Hematopoietic multipotent progenitor cell treated with erythropoietin and hydrocortisone succinate and interleukin-3 and kit ligand, for 8 days (in vitro differentiated cells): ENCODE measurements at regions not wholly inside any gene's neighbourhood (a gene's known extent, or its start where the extent isn't known, plus 50 kb on each side); places are given as distances from the start of the nearest gene placed in this dataset.
"Not testable (repeated sequence)": the region's sequence is repeated elsewhere in the genome, so short reads cannot be mapped to it uniquely, and the experiment has no call there.

ENCODE experiments used
- DNase-seq: peaks from one replicate; pipeline ENCODE4 v3.0.0-alpha.2; 2015

- DNase-seq: peak; percentile 54
These were observed 800.7 kb upstream of the SLITRK5 start for GRCh38 chr13:86870444-86870843.

- DNase-seq: peak; percentile 48
These were observed 793.7 kb upstream of the SLITRK5 start for GRCh38 chr13:86877441-86877840.

- peak; percentile 63 for DNase-seq
These were observed 792.4 kb upstream of the SLITRK5 start for GRCh38 chr13:86878781-86879180.

DNA sequence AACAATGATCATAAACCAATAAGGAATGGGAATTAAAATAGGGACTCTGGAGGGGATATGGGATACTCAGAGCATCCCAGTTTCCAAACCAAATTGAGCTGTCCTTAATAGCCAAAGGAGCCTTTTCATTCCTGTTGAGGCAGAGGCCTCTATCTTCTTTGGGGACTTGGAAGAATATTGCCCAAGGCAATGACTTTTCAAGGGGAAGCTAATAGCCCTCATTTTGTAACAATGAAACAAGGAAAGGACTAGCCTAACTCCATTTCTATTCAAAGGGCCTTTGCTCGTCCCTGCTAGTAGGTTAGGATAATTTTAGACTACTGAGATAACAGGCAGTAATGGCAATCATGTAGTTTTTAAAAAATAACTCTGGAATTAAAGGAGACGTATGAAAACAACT lies 789.8 kb upstream of the SLITRK5 start:
- DNase-seq: no peak

DNA sequence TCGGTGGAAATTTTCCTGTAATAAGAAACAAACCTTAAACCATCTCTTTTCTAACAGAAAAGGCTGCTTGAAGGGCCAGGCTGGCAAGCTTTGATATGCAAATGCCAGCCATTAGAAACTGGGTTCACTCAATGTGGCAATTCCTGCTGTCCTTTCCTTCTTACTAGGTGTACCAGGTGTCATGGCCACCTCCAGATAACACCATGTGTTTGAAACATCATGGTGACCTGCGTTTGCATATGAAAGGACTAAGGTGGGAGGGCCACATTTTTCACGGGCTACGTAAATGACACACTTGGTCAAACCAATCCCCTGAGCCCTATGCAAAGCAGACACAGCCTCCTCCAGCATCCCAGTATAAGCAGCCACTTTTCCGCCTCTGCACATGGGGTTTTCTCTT lies 789.1 kb upstream of the SLITRK5 start:
- DNase-seq: peak; percentile 15

- DNase-seq: peak; percentile 64
These were observed 788.3 kb upstream of the SLITRK5 start for GRCh38 chr13:86882835-86883234.

- no peak for DNase-seq
These were observed 778.8 kb upstream of the SLITRK5 start for GRCh38 chr13:86892330-86892729.

- no peak for DNase-seq
These were observed 770.3 kb upstream of the SLITRK5 start for GRCh38 chr13:86900906-86901305.

- no peak for DNase-seq
These were observed 764.9 kb upstream of the SLITRK5 start for GRCh38 chr13:86906127-86906874.

GRCh38 chr13:86907156-86907555 lies 764.0 kb upstream of the SLITRK5 start:
- DNase-seq: no peak

GRCh38 chr13:86909318-86909717 lies 761.9 kb upstream of the SLITRK5 start:
- no peak for DNase-seq

DNA sequence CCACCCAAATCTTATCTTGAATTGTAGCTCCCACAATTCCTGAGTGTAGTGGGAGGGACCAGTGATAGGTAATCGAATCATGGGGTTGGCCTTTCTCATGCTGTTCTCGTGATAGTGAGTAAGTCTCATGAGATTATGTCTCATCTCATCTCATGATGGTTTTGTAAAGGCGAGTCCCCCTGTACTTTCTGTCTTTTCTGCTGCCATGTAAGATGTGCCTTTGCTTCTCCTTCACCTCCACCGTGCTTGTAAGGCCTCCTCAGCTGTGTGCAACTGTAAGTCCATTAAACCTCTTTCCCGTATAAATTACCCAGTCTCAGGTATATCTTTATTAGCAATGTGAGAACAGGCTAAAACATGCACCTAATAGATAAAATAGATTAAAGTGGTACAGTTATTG lies 756.4 kb upstream of the SLITRK5 start:
- DNase-seq: no peak

DNA sequence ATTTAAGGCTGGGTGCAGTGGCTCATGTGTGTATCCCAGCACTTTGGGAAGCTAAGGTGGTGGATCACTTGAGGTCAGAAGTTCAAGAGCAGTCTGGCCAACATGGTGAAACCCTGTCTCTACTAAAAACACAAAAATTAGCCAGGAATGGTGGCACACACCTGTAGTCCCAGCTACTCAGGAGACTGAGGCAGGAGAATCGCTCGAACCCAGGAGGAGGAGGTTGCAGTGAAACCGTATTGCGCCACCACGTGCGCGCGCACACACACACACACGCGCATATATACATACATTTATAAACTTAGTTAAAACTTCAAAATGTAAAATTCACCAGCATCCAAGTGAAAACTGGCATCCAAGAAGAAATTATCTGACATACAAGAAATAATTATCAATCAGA lies 753.7 kb upstream of the SLITRK5 start:
- not testable (repeated sequence) for DNase-seq

DNA sequence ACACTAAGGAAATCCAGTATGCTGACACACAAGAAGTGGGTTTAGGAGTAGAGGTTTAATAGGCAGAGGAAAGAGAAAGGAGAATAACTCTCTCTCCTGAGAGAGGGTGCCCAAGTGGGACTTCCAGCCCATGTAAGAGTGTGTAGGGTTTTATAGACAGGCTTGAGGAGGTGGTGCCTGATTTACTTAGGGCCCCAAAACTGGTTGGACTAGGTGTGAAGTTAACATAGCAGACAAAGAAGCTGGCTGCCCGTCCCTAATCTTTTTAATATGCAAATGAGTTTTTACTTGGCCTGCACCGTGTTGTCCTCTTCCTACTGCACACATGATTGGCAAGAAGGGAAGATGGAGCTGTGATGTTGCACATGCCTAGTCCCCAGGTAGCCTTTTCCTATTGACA lies 752.5 kb upstream of the SLITRK5 start:
- no peak for DNase-seq

- DNase-seq: no peak
These were observed 750.2 kb upstream of the SLITRK5 start for GRCh38 chr13:86920961-86921360.

DNA sequence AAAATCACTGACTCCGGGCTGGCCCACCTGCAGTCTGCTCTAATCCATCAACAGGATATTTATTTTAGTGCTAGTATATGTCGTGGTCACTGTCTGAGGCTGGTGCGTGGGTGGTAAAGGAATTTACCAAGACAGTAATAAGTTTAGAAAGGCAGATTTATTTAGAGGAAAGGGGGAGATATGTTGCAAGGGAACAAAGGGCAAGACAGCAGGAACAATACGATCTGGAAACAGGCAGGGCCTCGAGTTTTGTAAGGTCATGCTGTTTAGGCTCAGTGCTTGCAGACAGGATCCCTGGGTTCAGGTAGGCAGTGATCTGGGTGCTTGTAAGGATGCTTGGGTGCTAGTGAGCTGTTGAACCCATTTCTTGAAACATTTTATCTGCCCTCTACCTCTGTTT lies 748.2 kb upstream of the SLITRK5 start:
- DNase-seq: no peak

DNA sequence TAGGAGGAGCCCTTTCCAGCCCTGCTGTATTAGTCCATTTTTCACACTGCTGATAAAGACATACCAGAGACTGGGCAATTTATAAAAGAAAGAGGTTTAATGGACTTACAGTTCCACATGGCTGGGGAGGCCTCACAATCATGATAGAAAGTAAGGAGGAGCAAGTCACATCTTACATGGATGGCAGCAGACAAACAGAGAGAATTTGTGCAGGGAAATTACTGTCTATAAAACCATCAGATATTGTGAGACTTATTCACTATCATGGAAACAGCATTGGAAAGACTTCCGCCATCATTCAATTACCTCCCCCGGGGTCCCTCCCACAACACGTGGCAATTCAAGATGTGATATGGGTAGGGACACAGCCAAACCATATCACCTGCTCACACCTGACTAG lies 744.3 kb upstream of the SLITRK5 start:
- not testable (repeated sequence) for DNase-seq

DNA sequence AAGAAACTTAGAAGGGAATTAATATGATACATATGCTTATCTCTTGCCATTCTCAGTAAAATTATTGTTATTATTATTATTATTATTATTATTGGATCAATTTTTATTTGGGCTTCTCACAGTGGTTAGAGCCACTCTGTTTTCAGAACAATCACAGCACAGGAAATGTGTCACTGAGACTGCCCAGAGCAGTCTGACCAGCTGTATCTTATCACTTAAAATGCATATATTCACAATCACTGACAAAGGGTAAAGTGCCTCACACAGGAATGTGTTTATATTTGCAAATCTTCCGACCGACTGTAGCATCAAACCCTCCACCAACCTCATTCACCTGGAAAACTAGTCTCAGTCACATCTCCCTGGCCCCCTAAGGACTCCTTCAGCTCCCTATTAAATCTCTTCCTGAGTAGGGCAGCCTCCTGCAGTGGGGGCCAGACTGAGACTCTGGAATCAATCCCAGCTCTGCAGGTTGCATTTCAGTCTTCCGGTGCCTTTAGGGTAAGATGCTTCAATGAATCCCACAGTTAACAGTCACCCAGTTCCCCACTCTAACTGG lies 738.3 kb upstream of the SLITRK5 start:
- no peak for DNase-seq

- DNase-seq: no peak
These were observed 737.5 kb upstream of the SLITRK5 start for GRCh38 chr13:86933676-86934075.

DNA sequence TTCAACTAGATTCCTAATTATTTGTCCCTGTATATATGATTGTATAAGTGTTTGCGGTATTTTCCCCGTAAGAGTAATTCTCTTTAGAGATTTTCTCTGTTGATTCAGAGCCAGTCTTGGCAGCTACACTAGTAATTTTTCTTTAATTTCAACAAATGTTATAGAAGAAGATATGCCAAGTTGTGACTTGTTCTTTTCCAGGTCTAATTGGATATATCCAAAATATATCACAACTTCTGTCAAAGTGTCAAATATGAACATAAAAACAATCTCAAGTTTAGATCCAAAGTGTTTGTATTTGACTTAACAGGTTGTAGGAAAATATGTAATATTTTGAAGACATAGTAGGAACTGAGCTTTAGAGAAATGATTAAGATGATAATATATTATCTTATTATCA lies 733.9 kb upstream of the SLITRK5 start:
- DNase-seq: no peak

GRCh38 chr13:86945584-86945983 lies 725.6 kb upstream of the SLITRK5 start:
- no peak for DNase-seq

GRCh38 chr13:86946734-86947133 lies 724.4 kb upstream of the SLITRK5 start:
- no peak for DNase-seq

DNA sequence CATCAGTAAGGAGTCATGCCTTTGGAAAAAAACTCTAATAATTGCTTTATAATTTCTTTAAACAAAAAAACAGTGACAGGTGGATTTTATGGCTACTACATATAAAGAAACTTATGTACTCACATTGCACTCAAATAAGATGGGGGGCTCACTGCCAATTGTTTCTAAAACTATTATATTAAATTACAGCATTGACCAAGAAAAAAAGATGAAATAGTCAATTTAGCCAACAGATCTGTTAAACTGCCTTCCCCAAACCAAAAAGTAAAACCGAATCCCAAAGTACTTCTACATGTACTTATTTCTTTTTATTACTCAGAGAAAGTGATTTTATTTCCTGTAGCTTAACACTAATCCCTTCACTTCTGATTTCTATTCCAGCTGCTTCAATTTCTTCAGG lies 716.8 kb upstream of the SLITRK5 start:
- DNase-seq: no peak

GRCh38 chr13:86960876-86961275 lies 710.3 kb upstream of the SLITRK5 start:
- DNase-seq: no peak
